Natural killer cell (primary cell): ENCODE measurements at regions not wholly inside any gene's neighbourhood (a gene's known extent, or its start where the extent isn't known, plus 50 kb on each side); places are given as distances from the start of the nearest gene placed in this dataset.

Source experiments
- ATAC-seq, 3 donors: fragments of 150-1000 bp in 2 of 3; fragments of 200-7000 bp in 1 of 3; cut with Tn5 transposase; 1 replicate in 1 of 3; 2 replicates in 2 of 3; pipeline ENCODE4 v1.10.0; 2021; ENCODE audit warnings: mild to moderate bottlenecking in 2 of 3, moderate library complexity in 2 of 3
- DNase-seq, 2 donors: peaks; one replicate each; pipeline versions ENCODE4 v3.0.0 to v3.0.0-alpha.2; 2013 to 2021; ENCODE audit warnings: mixed read lengths in 1 of 2
- H3K27ac ChIP-seq: one replicate; pipeline ENCODE4 v1.5.1; 2013; ENCODE audit warnings: mild to moderate bottlenecking, low read length
- H3K27me3 ChIP-seq: one replicate; pipeline ENCODE4 v1.6.1; 2013; ENCODE audit warnings: low read length; ENCODE audit not compliant: control insufficient read depth, insufficient read depth
- H3K36me3 ChIP-seq: one replicate; pipeline ENCODE4 v1.6.1; 2013; ENCODE audit warnings: low read length; ENCODE audit not compliant: control insufficient read depth, insufficient read depth
- H3K4me1 ChIP-seq: one replicate; pipeline ENCODE4 v1.6.1; 2013; ENCODE audit warnings: low read length; ENCODE audit not compliant: control insufficient read depth, insufficient read depth
- H3K4me3 ChIP-seq: one replicate; pipeline ENCODE4 v1.5.1; 2013; ENCODE audit warnings: low read length
- H3K9me3 ChIP-seq: one replicate; pipeline ENCODE4 v1.6.1; 2013; ENCODE audit warnings: low read length; ENCODE audit not compliant: control insufficient read depth, insufficient read depth
- H3K27ac Mint-ChIP-seq, 2 donors: one replicate each; pipeline ENCODE4 v1.8.0; 2022; ENCODE audit warnings: mild to moderate bottlenecking in 2 of 2, mixed read lengths in 2 of 2, moderate library complexity in 1 of 2
- H3K27me3 Mint-ChIP-seq, 2 donors: one replicate each; pipeline ENCODE4 v1.8.0; 2022; ENCODE audit warnings: low read depth in 2 of 2, mixed read lengths in 2 of 2
- H3K36me3 Mint-ChIP-seq: one replicate; pipeline ENCODE4 v1.8.0; 2022; ENCODE audit warnings: mixed read lengths
- H3K4me1 Mint-ChIP-seq, 2 donors: one replicate each; pipeline ENCODE4 v1.8.0; 2022; ENCODE audit warnings: mixed read lengths in 2 of 2
- H3K4me3 Mint-ChIP-seq: one replicate; pipeline ENCODE4 v1.8.0; 2022; ENCODE audit warnings: mild to moderate bottlenecking, moderate library complexity, mixed read lengths
- H3K9me3 Mint-ChIP-seq, 2 donors: one replicate each; pipeline ENCODE4 v1.8.0; 2022; ENCODE audit warnings: mixed read lengths in 2 of 2
- CTCF ChIP-seq: fragments of 200-600 bp; IDR thresholded peaks from one replicate; pipeline ENCODE4 v1.8.0; 2022; ENCODE audit warnings: antibody characterized with exemption
- WGBS: methylation state at CpG from one replicate; pipeline ENCODE4 v1.1.7; 2013; ENCODE audit warnings: missing lambda C conversion rate; ENCODE audit not compliant: insufficient coverage; 5-methylcytosine and 5-hydroxymethylcytosine counted together
- intact Hi-C: fragments of 100-400 bp; cut with micrococcal nuclease; formaldehyde crosslinking; loops from one replicate; pipeline ENCODE4 v1.14.2; 2022

GRCh38 chr2:76298041-76298440, 587.3 kb upstream of the GCFC2 start:
- Histone ChIP-seq H3K27me3 (no peaks in the 10 kb centered on the region), H3K9me3 (no peaks in the 10 kb centered on the region), H3K27ac (no peak overlapping the region), H3K36me3 (no peaks in the 10 kb centered on the region), H3K4me3 (no peak overlapping the region), H3K4me1 (no peaks in the 10 kb centered on the region)
- H3K4me3 Mint-ChIP-seq = no peak overlapping the region
- H3K9me3 Mint-ChIP-seq = peaks cover 8 to 13% of the 10 kb centered on the region in 2 donors
- no peaks in the 10 kb centered on the region for H3K4me1 Mint-ChIP-seq
- no peaks in the 10 kb centered on the region for H3K27me3 Mint-ChIP-seq
- no peak for ATAC-seq
- no peak overlapping the region for H3K27ac Mint-ChIP-seq
- H3K36me3 Mint-ChIP-seq = peaks cover 4% of the 10 kb centered on the region
- no peak for TF ChIP-seq CTCF
- no peak for DNase-seq
- intact Hi-C loops = no loop called here

GRCh38 chr2:76296438-76296837, 585.7 kb upstream of the GCFC2 start:
- Mint-ChIP-seq H3K4me3 (no peak overlapping the region), H3K36me3 (no peaks in the 10 kb centered on the region), H3K27me3 (no peaks in the 10 kb centered on the region), H3K4me1 (no peaks in the 10 kb centered on the region), H3K9me3 (peaks cover 6 to 10% of the 10 kb centered on the region in 2 donors), H3K27ac (no peak overlapping the region)
- DNase-seq (no peak), ATAC-seq (no peak)
- Histone ChIP-seq H3K27me3 (no peaks in the 10 kb centered on the region), H3K9me3 (no peaks in the 10 kb centered on the region), H3K36me3 (no peaks in the 10 kb centered on the region), H3K4me1 (no peaks in the 10 kb centered on the region), H3K27ac (no peak overlapping the region), H3K4me3 (no peak overlapping the region)
- intact Hi-C loops = no loop called here
- TF ChIP-seq CTCF = no peak
- WGBS = 91% methylated on average over 3 of the region's 3 CpGs

- H3K4me1 ChIP-seq = no peaks in the 10 kb centered on the region
- DNase-seq = no peak
- Mint-ChIP-seq H3K36me3 (no peaks in the 10 kb centered on the region), H3K4me3 (no peak overlapping the region), H3K9me3 (peaks cover 6 to 10% of the 10 kb centered on the region in 2 donors), H3K27ac (no peak overlapping the region), H3K4me1 (no peaks in the 10 kb centered on the region), H3K27me3 (no peaks in the 10 kb centered on the region)
- no peak for ATAC-seq
- H3K9me3 ChIP-seq = no peaks in the 10 kb centered on the region
- H3K4me3 ChIP-seq = no peak overlapping the region
- no peaks in the 10 kb centered on the region for H3K27me3 ChIP-seq
- TF ChIP-seq CTCF = no peak
- intact Hi-C loops = no loop called here
- H3K27ac ChIP-seq = no peak overlapping the region
- H3K36me3 ChIP-seq = no peaks in the 10 kb centered on the region
Observed at GRCh38 chr2:76295762-76296161, 585.0 kb upstream of the GCFC2 start.

GRCh38 chr2:76288598-76288997, 577.9 kb upstream of the GCFC2 start:
- peaks cover 7% of the 10 kb centered on the region for H3K9me3 ChIP-seq
- TF ChIP-seq CTCF = no peak
- H3K4me1 ChIP-seq = no peaks in the 10 kb centered on the region
- Mint-ChIP-seq H3K9me3 (peaks cover 3 to 6% of the 10 kb centered on the region in 2 donors), H3K27ac (no peak overlapping the region), H3K4me1 (no peaks in the 10 kb centered on the region), H3K4me3 (no peak overlapping the region), H3K27me3 (no peaks in the 10 kb centered on the region), H3K36me3 (no peaks in the 10 kb centered on the region)
- no peak overlapping the region for H3K27ac ChIP-seq
- H3K4me3 ChIP-seq = no peak overlapping the region
- H3K36me3 ChIP-seq = no peaks in the 10 kb centered on the region
- DNase-seq (no peak), ATAC-seq (no peak)
- intact Hi-C loops = no loop called here
- no CpG with 5 or more reads among the region's 1 CpG for WGBS
- no peaks in the 10 kb centered on the region for H3K27me3 ChIP-seq
